K562 (cell line): ENCODE measurements at regions not wholly inside any gene's neighbourhood (a gene's known extent, or its start where the extent isn't known, plus 50 kb on each side); places are given as distances from the start of the nearest gene placed in this dataset.

Source experiments
- ATAC-seq: fragments of 200-7000 bp; cut with Tn5 transposase; 3 replicates; pipeline ENCODE4 v1.9.1; 2020; ENCODE audit warnings: moderate library complexity
- BruUV-seq: library from RNA; stranded (reverse); fragments of 400-500 nt; replicated peaks from 2 replicates; lab custom pipeline; 2021; lab: Mats Ljungman, UMichigan
- CTCF ChIA-PET: fragments of 300-600 bp; formaldehyde crosslinking; extraction: SDS; loops from one replicate; lab custom pipeline; 2021; ENCODE audit warnings: low intra/inter-chr PET ratio; lab: Yijun Ruan, JAX
- POLR2A ChIA-PET: fragments of 300-600, 350-650 bp; sonication (Branson Sonifier 250); formaldehyde crosslinking; extraction: SDS; loops from one replicate; lab custom pipeline; 2021; ENCODE audit warnings: antibody characterized with exemption, inconsistent platforms; lab: Yijun Ruan, JAX
- DNase-seq, 4 experiments: peaks; one replicate each; pipeline versions ENCODE4 v3.0.0 to v3.0.0-alpha.2; 2011 to 2018; ENCODE audit warnings: low spot score in 3 of 4, mixed read lengths in 3 of 4; ENCODE audit errors: extremely low read depth in 1 of 4
- FAIRE-seq: peaks from 2 replicates; lab custom pipeline; 2011; peaks lifted over from hg19 to GRCh38; lab: Jason Lieb, UNC
- H2AFZ ChIP-seq: 2 replicates; pipeline ENCODE4 v1.6.0; 2011; ENCODE audit warnings: low read depth, low read length, control low read depth, inconsistent platforms
- H3K27ac ChIP-seq: fragments of 200-600 bp; 3 replicates; pipeline ENCODE4 v1.8.0; 2011; ENCODE audit warnings: low read depth, mild to moderate bottlenecking, control low read depth, inconsistent platforms, low read length, moderate library complexity, mixed read lengths; ENCODE audit errors: extremely low read depth
- H3K27me3 ChIP-seq, 2 experiments: fragments of 300-600 bp in 1 of 2; 2 replicates in 1 of 2; 3 replicates in 1 of 2; pipeline versions ENCODE4 v1.6.0 to v1.8.0; 2011; ENCODE audit warnings: inconsistent platforms in 2 of 2, low read length in 2 of 2, mild to moderate bottlenecking in 1 of 2, mixed read lengths in 1 of 2, moderate library complexity in 1 of 2; ENCODE audit not compliant: control insufficient read depth in 2 of 2, insufficient read depth in 2 of 2
- H3K36me3 ChIP-seq: fragments of 300-600 bp; 3 replicates; pipeline ENCODE4 v1.8.0; 2011; ENCODE audit warnings: mild to moderate bottlenecking, low read length, inconsistent platforms; ENCODE audit not compliant: control insufficient read depth, insufficient read depth
- H3K4me1 ChIP-seq, 2 experiments: fragments of 200-600 bp in 1 of 2; replicated peaks in 1 of 2; 2 replicates in 1 of 2; 3 replicates in 1 of 2; pipeline versions ENCODE4 v1.5.1 to v1.8.0; 2011; ENCODE audit warnings: inconsistent platforms in 2 of 2, low read length in 2 of 2, mild to moderate bottlenecking in 1 of 2, mixed read lengths in 1 of 2, moderate library complexity in 1 of 2; ENCODE audit not compliant: control insufficient read depth in 2 of 2, insufficient read depth in 2 of 2
- H3K4me2 ChIP-seq: 2 replicates; pipeline ENCODE4 v1.6.1; 2011; ENCODE audit warnings: low read length, control low read depth, inconsistent platforms, mixed read lengths; ENCODE audit not compliant: insufficient read depth
- H3K4me3 ChIP-seq: fragments of 200-600 bp; sonication (generic), shearing (Covaris generic); 2 replicates; pipeline ENCODE4 v1.5.1; 2016; ENCODE audit warnings: control low read depth, inconsistent platforms
- H3K79me2 ChIP-seq: fragments of 200-600 bp; 3 replicates; pipeline ENCODE4 v1.8.0; 2011; ENCODE audit warnings: low read length, inconsistent platforms; ENCODE audit not compliant: control insufficient read depth, insufficient read depth
- H3K9ac ChIP-seq, 2 experiments: 2 replicates each; pipeline versions ENCODE4 v1.6.0 to v1.6.1; 2011; ENCODE audit warnings: low read depth in 2 of 2, low read length in 2 of 2, control low read depth in 1 of 2, inconsistent platforms in 1 of 2, mild to moderate bottlenecking in 1 of 2, mixed read lengths in 1 of 2; ENCODE audit not compliant: insufficient read depth in 1 of 2
- H3K9me1 ChIP-seq: one replicate; pipeline ENCODE4 v1.6.0; 2011; ENCODE audit warnings: inconsistent platforms, mild to moderate bottlenecking, low read length, moderate library complexity; ENCODE audit not compliant: control insufficient read depth, insufficient read depth
- H3K9me3 ChIP-seq: replicated peaks from 2 replicates; pipeline ENCODE4 v1.5.1; 2011; ENCODE audit warnings: low read depth, low read length, inconsistent platforms; ENCODE audit not compliant: control insufficient read depth, insufficient read depth
- H4K20me1 ChIP-seq: replicated peaks from 2 replicates; pipeline ENCODE4 v1.6.1; 2011; ENCODE audit warnings: low read length, inconsistent platforms, mixed read lengths; ENCODE audit not compliant: control insufficient read depth, insufficient read depth
- TAF9B ChIP-seq: fragments of 450-650 bp; IDR thresholded peaks from 2 replicates; pipeline ENCODE4 v1.6.1; 2018; ENCODE audit warnings: mild to moderate bottlenecking; ENCODE audit not compliant: partially characterized antibody
- WGBS: fragments of 100-300 bp; shearing (Covaris generic); methylation state at CpG from one replicate; pipeline ENCODE4 v1.1.6; 2016; ENCODE audit warnings: low coverage, mixed read lengths; ENCODE audit not compliant: insufficient coverage; ENCODE audit errors: missing lambda C conversion rate; 5-methylcytosine and 5-hydroxymethylcytosine counted together
- in situ Hi-C: fragments of 300-500 bp; cut with MboI; formaldehyde crosslinking; loops from 4 replicates; pipeline ENCODE4 v1.15.0; 2018; ENCODE audit warnings: inconsistent platforms, mixed read lengths
- intact Hi-C: fragments of 100-400 bp; cut with micrococcal nuclease; formaldehyde crosslinking; loops from 2 replicates; pipeline ENCODE4 v1.14.2; 2022
- TF ChIP-seq, protein P1 (sequence below): fragments of 450-650 bp; formaldehyde crosslinking; IDR thresholded peaks from 2 replicates; pipeline ENCODE4 v1.4.0; 2022; ENCODE audit warnings: missing genetic modification characterization

DNA sequence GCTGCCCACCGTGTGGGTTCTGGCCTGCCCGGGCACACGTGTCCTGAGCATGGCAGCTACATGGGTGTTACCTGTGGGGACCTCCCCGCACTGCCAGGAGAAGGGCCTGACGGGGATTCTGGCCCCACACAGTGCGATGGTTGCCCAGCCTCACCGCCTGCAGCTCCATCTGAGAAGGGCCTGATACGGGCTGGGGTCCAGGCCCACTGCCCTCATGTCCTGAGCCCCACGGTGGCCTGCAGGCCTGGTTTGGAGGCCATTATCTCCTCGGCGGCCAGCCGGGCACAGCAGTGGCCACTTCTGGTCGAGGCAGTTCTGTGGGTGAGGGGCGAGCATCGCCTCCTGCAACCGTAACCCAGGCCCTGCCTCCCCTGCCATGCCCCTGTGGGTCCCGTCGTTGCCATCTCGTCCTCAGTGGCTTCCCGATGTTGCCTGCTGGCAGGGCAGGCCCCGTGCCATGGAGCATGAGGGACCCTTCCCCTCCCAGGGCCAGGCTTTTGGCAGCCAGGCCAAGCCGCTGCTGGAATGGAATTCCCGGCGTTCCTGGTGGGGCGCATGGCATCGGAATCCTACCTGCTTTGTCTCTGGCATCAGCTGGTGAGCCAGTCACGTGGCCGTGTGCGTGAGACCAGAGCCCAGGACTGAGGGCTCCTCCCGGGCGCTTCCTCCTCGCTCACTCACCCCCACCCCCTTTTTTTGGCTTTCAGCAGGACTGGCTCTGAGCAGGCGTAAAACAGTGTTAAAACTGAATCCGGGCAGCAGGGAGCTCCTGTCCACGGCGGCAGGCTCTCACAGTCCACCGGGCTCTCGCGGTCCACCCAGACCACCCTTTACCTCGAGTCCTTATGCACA is 71.9 kb upstream of the PPARA start:
- Histone ChIP-seq H2AFZ (no peak overlapping the region), H3K27ac (no peak overlapping the region), H3K9ac (no peak overlapping the region; a peak in 1 of 4 replicates), H3K9me1 (no peaks in the 10 kb centered on the region), H3K36me3 (no peaks in the 10 kb centered on the region), H3K9me3 (no peaks in the 10 kb centered on the region), H3K4me1 (peaks cover 0 to 34% of the 10 kb centered on the region in 2 experiments; a peak in 2 of 5 replicates), H3K4me2 (no peak overlapping the region), H4K20me1 (no peaks in the 10 kb centered on the region), H3K4me3 (no peak overlapping the region), H3K27me3 (no peaks in the 10 kb centered on the region), H3K79me2 (no peaks in the 10 kb centered on the region)
- FAIRE-seq (no peak), DNase-seq (no peak), ATAC-seq (no peak)
- intact Hi-C loops, result no loop called here
- ChIA-PET CTCF (no interaction called here), POLR2A (interaction anchor here (1.2 kb wide), 1 partner anchor 9 kb away, joined by 3 read pairs; no protein-coding TSS in a partner anchor)
- no TSS peak for BruUV-seq
- TF ChIP-seq, protein P1, sequence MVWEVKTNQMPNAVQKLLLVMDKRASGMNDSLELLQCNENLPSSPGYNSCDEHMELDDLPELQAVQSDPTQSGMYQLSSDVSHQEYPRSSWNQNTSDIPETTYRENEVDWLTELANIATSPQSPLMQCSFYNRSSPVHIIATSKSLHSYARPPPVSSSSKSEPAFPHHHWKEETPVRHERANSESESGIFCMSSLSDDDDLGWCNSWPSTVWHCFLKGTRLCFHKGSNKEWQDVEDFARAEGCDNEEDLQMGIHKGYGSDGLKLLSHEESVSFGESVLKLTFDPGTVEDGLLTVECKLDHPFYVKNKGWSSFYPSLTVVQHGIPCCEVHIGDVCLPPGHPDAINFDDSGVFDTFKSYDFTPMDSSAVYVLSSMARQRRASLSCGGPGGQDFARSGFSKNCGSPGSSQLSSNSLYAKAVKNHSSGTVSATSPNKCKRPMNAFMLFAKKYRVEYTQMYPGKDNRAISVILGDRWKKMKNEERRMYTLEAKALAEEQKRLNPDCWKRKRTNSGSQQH (CRISPR knock-in tag), result no peak
- TF ChIP-seq TAF9B, result no peak
- in situ Hi-C loops, result no loop called here
- 70% methylated on average over 18 of the region's 40 CpGs for WGBS
